ENCODE measurements at regions not wholly inside any gene's neighbourhood (a gene's known extent, or its start where the extent isn't known, plus 50 kb on each side); places are given as distances from the start of the nearest gene placed in this dataset.

- TF ChIP-seq, protein P1, sequence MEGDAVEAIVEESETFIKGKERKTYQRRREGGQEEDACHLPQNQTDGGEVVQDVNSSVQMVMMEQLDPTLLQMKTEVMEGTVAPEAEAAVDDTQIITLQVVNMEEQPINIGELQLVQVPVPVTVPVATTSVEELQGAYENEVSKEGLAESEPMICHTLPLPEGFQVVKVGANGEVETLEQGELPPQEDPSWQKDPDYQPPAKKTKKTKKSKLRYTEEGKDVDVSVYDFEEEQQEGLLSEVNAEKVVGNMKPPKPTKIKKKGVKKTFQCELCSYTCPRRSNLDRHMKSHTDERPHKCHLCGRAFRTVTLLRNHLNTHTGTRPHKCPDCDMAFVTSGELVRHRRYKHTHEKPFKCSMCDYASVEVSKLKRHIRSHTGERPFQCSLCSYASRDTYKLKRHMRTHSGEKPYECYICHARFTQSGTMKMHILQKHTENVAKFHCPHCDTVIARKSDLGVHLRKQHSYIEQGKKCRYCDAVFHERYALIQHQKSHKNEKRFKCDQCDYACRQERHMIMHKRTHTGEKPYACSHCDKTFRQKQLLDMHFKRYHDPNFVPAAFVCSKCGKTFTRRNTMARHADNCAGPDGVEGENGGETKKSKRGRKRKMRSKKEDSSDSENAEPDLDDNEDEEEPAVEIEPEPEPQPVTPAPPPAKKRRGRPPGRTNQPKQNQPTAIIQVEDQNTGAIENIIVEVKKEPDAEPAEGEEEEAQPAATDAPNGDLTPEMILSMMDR (IDR thresholded peaks at IDR 0.05; ENCODE audit: low read depth, low read length, missing control alignments) = no peak
- H3K27me3 ChIP-seq (replicated peaks) = no peaks in the 10 kb centered on the region
- no peak overlapping the region for H3K27ac ChIP-seq
- in situ Hi-C loops (cut with HindIII; ENCODE audit: low pct_ligation_motif_present, low sequenced_read_pairs) = no loop called here
- DNase-seq = no peak
- H3K4me3 ChIP-seq (ENCODE audit: low read depth, low read length) = no peak overlapping the region
- no peaks in the 10 kb centered on the region for H3K36me3 ChIP-seq (replicated peaks)
Observed at GRCh38 chr12:67019070-67019469, 250.1 kb upstream of the CAND1 start.

- TF ChIP-seq, protein P1 (IDR thresholded peaks at IDR 0.05; ENCODE audit: low read depth, low read length, missing control alignments) = peak; percentile 88
- H3K36me3 ChIP-seq (replicated peaks) = no peaks in the 10 kb centered on the region
- in situ Hi-C loops (cut with HindIII; ENCODE audit: low pct_ligation_motif_present, low sequenced_read_pairs) = no loop called here
- H3K4me3 ChIP-seq (ENCODE audit: low read depth, low read length) = no peak overlapping the region
- no peak overlapping the region for H3K27ac ChIP-seq
- DNase-seq = no peak
- H3K27me3 ChIP-seq (replicated peaks) = no peaks in the 10 kb centered on the region
Observed at GRCh38 chr12:67025543-67026114, 243.5 kb upstream of the CAND1 start.

- in situ Hi-C loops (cut with HindIII; ENCODE audit: low pct_ligation_motif_present, low sequenced_read_pairs) = no loop called here
- no peak overlapping the region for H3K27ac ChIP-seq
- no peaks in the 10 kb centered on the region for H3K36me3 ChIP-seq (replicated peaks)
- H3K27me3 ChIP-seq (replicated peaks) = no peaks in the 10 kb centered on the region
- no peak for DNase-seq
- TF ChIP-seq, protein P1 (IDR thresholded peaks at IDR 0.05; ENCODE audit: low read depth, low read length, missing control alignments) = no peak
- H3K4me3 ChIP-seq (ENCODE audit: low read depth, low read length) = no peak overlapping the region
Observed at GRCh38 chr12:67026487-67027246, 242.5 kb upstream of the CAND1 start.

DNA sequence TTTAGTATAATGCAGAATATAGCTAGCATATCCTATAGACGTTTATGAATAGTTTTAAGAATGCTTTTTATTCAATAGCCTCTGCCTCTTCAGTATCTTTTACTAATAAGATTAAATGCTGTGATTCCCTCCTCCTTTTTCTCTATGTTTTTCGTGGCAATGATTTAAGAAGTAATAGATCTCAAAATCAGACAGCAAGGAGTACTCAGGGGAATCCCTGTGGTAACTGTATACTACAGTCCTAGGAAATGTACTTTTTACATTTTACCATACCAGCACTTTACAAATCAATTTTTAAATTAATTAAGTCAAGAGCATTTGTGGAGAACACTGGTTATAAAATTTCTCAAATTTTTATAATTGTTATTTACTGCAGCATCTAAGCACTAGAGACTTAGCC is 240.6 kb upstream of the CAND1 start:
- TF ChIP-seq, protein P1 (IDR thresholded peaks at IDR 0.05; ENCODE audit: low read depth, low read length, missing control alignments) = no peak
- DNase-seq = no peak
- H3K36me3 ChIP-seq (replicated peaks) = no peaks in the 10 kb centered on the region
- no peak overlapping the region for H3K4me3 ChIP-seq (ENCODE audit: low read depth, low read length)
- in situ Hi-C loops (cut with HindIII; ENCODE audit: low pct_ligation_motif_present, low sequenced_read_pairs) = no loop called here
- no peak overlapping the region for H3K27ac ChIP-seq
- no peaks in the 10 kb centered on the region for H3K27me3 ChIP-seq (replicated peaks)

- H3K36me3 ChIP-seq (replicated peaks) = no peaks in the 10 kb centered on the region
- H3K27ac ChIP-seq = no peak overlapping the region
- DNase-seq = no peak
- TF ChIP-seq, protein P1 (IDR thresholded peaks at IDR 0.05; ENCODE audit: low read depth, low read length, missing control alignments) = no peak
- in situ Hi-C loops (cut with HindIII; ENCODE audit: low pct_ligation_motif_present, low sequenced_read_pairs) = no loop called here
- no peaks in the 10 kb centered on the region for H3K27me3 ChIP-seq (replicated peaks)
- no peak overlapping the region for H3K4me3 ChIP-seq (ENCODE audit: low read depth, low read length)
Observed at GRCh38 chr12:67034110-67034879, 234.9 kb upstream of the CAND1 start.

Measured in brain microvascular endothelial cell (primary cell).